GM23248 (cell line): ENCODE measurements at regions not wholly inside any gene's neighbourhood (a gene's known extent, or its start where the extent isn't known, plus 50 kb on each side); places are given as distances from the start of the nearest gene placed in this dataset.

Source experiments
- EZH2 ChIP-seq: fragments of 200-600 bp; sonication (generic); IDR thresholded peaks from 2 replicates; pipeline ENCODE4 v1.6.1; 2018; ENCODE audit warnings: antibody characterized with exemption, mild to moderate bottlenecking; ENCODE audit not compliant: insufficient read depth, poor library complexity, severe bottlenecking
- EZH2phosphoT487 ChIP-seq: fragments of 200-600 bp; sonication (generic); IDR thresholded peaks from 2 replicates; pipeline ENCODE4 v1.6.1; 2018; ENCODE audit warnings: antibody characterized with exemption, moderate library complexity, mild to moderate bottlenecking, low read depth; ENCODE audit not compliant: insufficient read depth

DNA sequence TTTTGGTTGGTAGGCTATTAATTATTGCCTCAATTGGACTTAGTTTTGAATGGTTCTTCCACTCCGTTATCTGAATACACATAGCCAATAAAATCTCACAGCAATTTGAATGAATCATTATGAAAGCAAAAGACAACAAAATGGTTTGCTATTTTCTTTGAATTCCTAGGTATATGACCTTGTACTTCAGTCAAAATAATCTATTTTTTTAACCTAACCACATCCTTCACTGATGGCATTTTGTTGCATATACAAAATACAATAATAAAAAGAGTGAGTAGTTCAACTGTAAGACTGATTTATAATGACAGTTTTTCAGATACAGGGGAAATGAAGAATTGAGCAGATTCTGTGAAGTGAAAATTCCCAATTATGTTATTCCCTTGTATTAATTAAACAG lies 433.1 kb downstream of the HTR7 start:
- TF ChIP-seq EZH2: no peak
- no peak for TF ChIP-seq EZH2phosphoT487
